NB4 (cell line): ENCODE measurements at regions not wholly inside any gene's neighbourhood (a gene's known extent, or its start where the extent isn't known, plus 50 kb on each side); places are given as distances from the start of the nearest gene placed in this dataset.

Experiments
- CTCF ChIP-seq: IDR thresholded peaks from one replicate; pipeline ENCODE4 v1.5.1; 2012; ENCODE audit warnings: low read depth, low read length
- MYC ChIP-seq: IDR thresholded peaks from 2 replicates; pipeline ENCODE4 v1.6.1; 2011; ENCODE audit warnings: low read depth, low read length
- TF ChIP-seq, protein P1 (sequence below): IDR thresholded peaks from 2 replicates; pipeline ENCODE4 v1.6.1; 2011; ENCODE audit warnings: low read depth, low read length

DNA sequence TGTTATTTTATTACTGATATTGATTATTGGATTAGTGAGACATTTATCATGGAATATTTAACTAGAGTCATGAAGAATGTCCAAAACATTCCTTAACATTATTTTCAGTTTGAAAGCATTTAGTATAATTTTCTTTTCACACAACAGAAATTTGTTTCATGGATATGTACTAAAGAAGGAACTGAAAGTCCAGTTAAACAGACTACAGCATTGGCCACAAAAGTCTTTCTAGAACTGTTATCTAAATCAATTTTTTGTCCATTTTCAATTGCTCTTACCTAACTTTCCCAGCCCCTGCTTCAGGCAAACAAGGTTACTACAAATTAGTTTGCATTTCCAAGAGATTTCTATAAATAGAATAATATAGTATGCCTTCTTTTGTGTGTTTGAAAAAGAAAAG, 1018.0 kb upstream of the PCDH20 start:
- TF ChIP-seq CTCF: no peak
- TF ChIP-seq, protein P1, sequence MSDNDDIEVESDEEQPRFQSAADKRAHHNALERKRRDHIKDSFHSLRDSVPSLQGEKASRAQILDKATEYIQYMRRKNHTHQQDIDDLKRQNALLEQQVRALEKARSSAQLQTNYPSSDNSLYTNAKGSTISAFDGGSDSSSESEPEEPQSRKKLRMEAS: no peak
- no peak for TF ChIP-seq MYC
